ENCODE measurements at regions not wholly inside any gene's neighbourhood (a gene's known extent, or its start where the extent isn't known, plus 50 kb on each side); places are given as distances from the start of the nearest gene placed in this dataset.
A peak's percentile ranks its signal among the peaks of the same experiment; 100 is the strongest.

- Histone ChIP-seq H3K4me1 (peaks cover 0 to 12% (median 5%) of the 10 kb centered on the region in 4 donors), H3K4me3 (no peak overlapping the region), H3K9me3 (peaks cover 0 to 3% (median 0%) of the 10 kb centered on the region in 3 donors), H3K27me3 (no peaks in the 10 kb centered on the region), H3K27ac (no peak overlapping the region), H3K36me3 (no peaks in the 10 kb centered on the region)
- DNase-seq = no peak
- TF ChIP-seq, protein P1, sequence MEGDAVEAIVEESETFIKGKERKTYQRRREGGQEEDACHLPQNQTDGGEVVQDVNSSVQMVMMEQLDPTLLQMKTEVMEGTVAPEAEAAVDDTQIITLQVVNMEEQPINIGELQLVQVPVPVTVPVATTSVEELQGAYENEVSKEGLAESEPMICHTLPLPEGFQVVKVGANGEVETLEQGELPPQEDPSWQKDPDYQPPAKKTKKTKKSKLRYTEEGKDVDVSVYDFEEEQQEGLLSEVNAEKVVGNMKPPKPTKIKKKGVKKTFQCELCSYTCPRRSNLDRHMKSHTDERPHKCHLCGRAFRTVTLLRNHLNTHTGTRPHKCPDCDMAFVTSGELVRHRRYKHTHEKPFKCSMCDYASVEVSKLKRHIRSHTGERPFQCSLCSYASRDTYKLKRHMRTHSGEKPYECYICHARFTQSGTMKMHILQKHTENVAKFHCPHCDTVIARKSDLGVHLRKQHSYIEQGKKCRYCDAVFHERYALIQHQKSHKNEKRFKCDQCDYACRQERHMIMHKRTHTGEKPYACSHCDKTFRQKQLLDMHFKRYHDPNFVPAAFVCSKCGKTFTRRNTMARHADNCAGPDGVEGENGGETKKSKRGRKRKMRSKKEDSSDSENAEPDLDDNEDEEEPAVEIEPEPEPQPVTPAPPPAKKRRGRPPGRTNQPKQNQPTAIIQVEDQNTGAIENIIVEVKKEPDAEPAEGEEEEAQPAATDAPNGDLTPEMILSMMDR (IDR thresholded peaks at IDR 0.05) = no peak
- intact Hi-C loops (cut with DNase I; ENCODE audit: low total_unique reads) = no loop called here
Measured at GRCh38 chr1:184141361-184141880, 89.9 kb downstream of the TSEN15 start.

GRCh38 chr1:184143449-184143848 is 91.9 kb downstream of the TSEN15 start:
- H3K36me3 ChIP-seq = no peaks in the 10 kb centered on the region
- intact Hi-C loops (cut with DNase I; ENCODE audit: low total_unique reads) = no loop called here
- TF ChIP-seq, protein P1 (IDR thresholded peaks at IDR 0.05) = peak in 1 of 2 experiments; percentile 7
- DNase-seq = no peak
- H3K9me3 ChIP-seq = no peaks in the 10 kb centered on the region
- peak overlapping the region; percentile 11 to 25 for H3K27ac ChIP-seq
- H3K4me1 ChIP-seq = peaks cover 0 to 12% (median 5%) of the 10 kb centered on the region in 4 donors
- no peak overlapping the region for H3K4me3 ChIP-seq
- H3K27me3 ChIP-seq = no peaks in the 10 kb centered on the region

GRCh38 chr1:184145083-184145482 is 93.6 kb downstream of the TSEN15 start:
- intact Hi-C loops (cut with DNase I; ENCODE audit: low total_unique reads) = no loop called here
- TF ChIP-seq, protein P1 (IDR thresholded peaks at IDR 0.05) = no peak
- Histone ChIP-seq H3K4me1 (peaks cover 0 to 12% (median 5%) of the 10 kb centered on the region in 4 donors), H3K36me3 (no peaks in the 10 kb centered on the region), H3K9me3 (no peaks in the 10 kb centered on the region), H3K4me3 (no peak overlapping the region), H3K27ac (no peak overlapping the region), H3K27me3 (no peaks in the 10 kb centered on the region)
- DNase-seq = no peak

- Histone ChIP-seq H3K27ac (no peak overlapping the region), H3K27me3 (no peaks in the 10 kb centered on the region), H3K4me3 (no peak overlapping the region), H3K9me3 (no peaks in the 10 kb centered on the region), H3K36me3 (no peaks in the 10 kb centered on the region), H3K4me1 (peaks cover 0 to 21% (median 15%) of the 10 kb centered on the region in 4 donors)
- no peak for DNase-seq
- TF ChIP-seq, protein P1 (IDR thresholded peaks at IDR 0.05) = no peak
- intact Hi-C loops (cut with DNase I; ENCODE audit: low total_unique reads) = no loop called here
Measured at GRCh38 chr1:184146202-184146601, 94.7 kb downstream of the TSEN15 start.

GRCh38 chr1:184150776-184151531 is 99.4 kb downstream of the TSEN15 start:
- intact Hi-C loops (cut with DNase I; ENCODE audit: low total_unique reads) = no loop called here
- TF ChIP-seq, protein P1 (IDR thresholded peaks at IDR 0.05) = no peak
- Histone ChIP-seq H3K4me1 (peaks cover 0 to 30% (median 22%) of the 10 kb centered on the region in 4 donors), H3K36me3 (no peaks in the 10 kb centered on the region), H3K9me3 (no peaks in the 10 kb centered on the region), H3K4me3 (no peak overlapping the region), H3K27me3 (no peaks in the 10 kb centered on the region), H3K27ac (peak overlapping the region; percentile 52 to 67)
- DNase-seq = peak; percentile 73 to 80
